PC-9 (cell line): ENCODE measurements at regions not wholly inside any gene's neighbourhood (a gene's known extent, or its start where the extent isn't known, plus 50 kb on each side); places are given as distances from the start of the nearest gene placed in this dataset.

Source experiments
- BruUV-seq: library from RNA; stranded (reverse); fragments of 400-500 nt; replicated peaks from 2 replicates; lab custom pipeline; 2021; lab: Mats Ljungman, UMichigan
- CTCF ChIA-PET: fragments of 300-600 bp; sonication (Branson Sonifier 250); formaldehyde crosslinking; loops from one replicate; lab custom pipeline; 2022; ENCODE audit warnings: antibody characterized with exemption; lab: Charles Lee
- POLR2A ChIA-PET: fragments of 300-600 bp; sonication (Branson Sonifier 250); formaldehyde crosslinking; loops from one replicate; lab custom pipeline; 2022; ENCODE audit warnings: antibody characterized with exemption; ENCODE audit not compliant: unreplicated experiment; lab: Charles Lee
- DNase-seq, 2 experiments: peaks; one replicate each; pipeline versions ENCODE4 v3.0.0 to v3.0.0-alpha.2; 2015 to 2022; ENCODE audit warnings: mixed read lengths in 1 of 2
- H2AFZ ChIP-seq: fragments of 200-600 bp; sonication (generic); 2 replicates; pipeline ENCODE4 v1.8.1; 2017; ENCODE audit warnings: antibody characterized with exemption
- H3F3A ChIP-seq: fragments of 200-600 bp; sonication (generic); 2 replicates; pipeline ENCODE4 v1.8.1; 2017; ENCODE audit warnings: antibody characterized with exemption, mild to moderate bottlenecking, low read depth; ENCODE audit not compliant: insufficient read depth
- H3K27ac ChIP-seq: fragments of 200-600 bp; sonication (generic); 2 replicates; pipeline ENCODE4 v1.6.1; 2016; ENCODE audit warnings: mixed run types
- H3K27me3 ChIP-seq: fragments of 200-600 bp; sonication (generic); 2 replicates; pipeline ENCODE4 v1.6.1; 2016; ENCODE audit warnings: low read depth, mixed run types; ENCODE audit not compliant: insufficient read depth
- H3K36me3 ChIP-seq: fragments of 200-600 bp; sonication (generic); 2 replicates; pipeline ENCODE4 v1.6.1; 2016; ENCODE audit warnings: low read depth, mixed run types
- H3K4me1 ChIP-seq: fragments of 200-600 bp; sonication (generic); replicated peaks from 2 replicates; pipeline ENCODE4 v1.6.1; 2016; ENCODE audit warnings: mixed run types; ENCODE audit not compliant: insufficient read depth
- H3K4me2 ChIP-seq: fragments of 200-600 bp; sonication (generic); 2 replicates; pipeline ENCODE4 v1.6.1; 2017; ENCODE audit warnings: mixed run types
- H3K4me3 ChIP-seq: fragments of 200-600 bp; sonication (generic); 2 replicates; pipeline ENCODE4 v1.6.1; 2016; ENCODE audit warnings: mixed run types
- H3K79me2 ChIP-seq: fragments of 200-600 bp; sonication (generic); 2 replicates; pipeline ENCODE4 v1.6.1; 2017; ENCODE audit warnings: low read depth, mixed run types
- H3K9me2 ChIP-seq: fragments of 200-600 bp; sonication (generic); 2 replicates; pipeline ENCODE4 v1.8.1; 2017; ENCODE audit warnings: mild to moderate bottlenecking; ENCODE audit not compliant: insufficient read depth
- H3K9me3 ChIP-seq: fragments of 200-600 bp; sonication (generic); 2 replicates; pipeline ENCODE4 v1.8.1; 2016; ENCODE audit warnings: low read depth; ENCODE audit not compliant: insufficient read depth
- H4K20me1 ChIP-seq: fragments of 200-600 bp; sonication (generic); 2 replicates; pipeline ENCODE4 v1.8.1; 2017; ENCODE audit not compliant: insufficient read depth
- EZH2 ChIP-seq: fragments of 200-600 bp; sonication (generic); IDR thresholded peaks from 2 replicates; pipeline ENCODE4 v1.8.0; 2017; ENCODE audit warnings: antibody characterized with exemption, low read depth
- intact Hi-C: fragments of 100-400 bp; cut with micrococcal nuclease; formaldehyde crosslinking; loops from one replicate; pipeline ENCODE4 v1.10.0; 2022; ENCODE audit not compliant: unreplicated experiment
- TF ChIP-seq, protein P1 (sequence below): fragments of 200-600 bp; sonication (generic); conservative IDR thresholded peaks from 2 replicates; pipeline ENCODE4 v1.6.1; 2017; ENCODE audit warnings: mixed run types, antibody characterized with exemption, mild to moderate bottlenecking, moderate library complexity

GRCh38 chr20:60091861-60092260, 133.6 kb downstream of the CDH26 start:
- Histone ChIP-seq H3F3A (no peaks in the 10 kb centered on the region), H3K9me3 (0 out of 2 replicates have a peak, but pooled peaks cover 5% of the 10 kb centered on the region), H3K4me3 (no peak overlapping the region), H4K20me1 (no peaks in the 10 kb centered on the region), H2AFZ (no peak overlapping the region), H3K36me3 (no peaks in the 10 kb centered on the region), H3K27me3 (peaks cover 89% of the 10 kb centered on the region), H3K9me2 (peaks cover 7% of the 10 kb centered on the region; the same call in 1 of the 2 replicates), H3K27ac (no peak overlapping the region), H3K79me2 (no peaks in the 10 kb centered on the region), H3K4me1 (no peaks in the 10 kb centered on the region), H3K4me2 (no peak overlapping the region)
- intact Hi-C loops: no loop called here
- DNase-seq: no peak
- ChIA-PET CTCF (no interaction called here), POLR2A (no interaction called here)
- no TSS peak for BruUV-seq
- TF ChIP-seq EZH2: no peak
- TF ChIP-seq, protein P1, sequence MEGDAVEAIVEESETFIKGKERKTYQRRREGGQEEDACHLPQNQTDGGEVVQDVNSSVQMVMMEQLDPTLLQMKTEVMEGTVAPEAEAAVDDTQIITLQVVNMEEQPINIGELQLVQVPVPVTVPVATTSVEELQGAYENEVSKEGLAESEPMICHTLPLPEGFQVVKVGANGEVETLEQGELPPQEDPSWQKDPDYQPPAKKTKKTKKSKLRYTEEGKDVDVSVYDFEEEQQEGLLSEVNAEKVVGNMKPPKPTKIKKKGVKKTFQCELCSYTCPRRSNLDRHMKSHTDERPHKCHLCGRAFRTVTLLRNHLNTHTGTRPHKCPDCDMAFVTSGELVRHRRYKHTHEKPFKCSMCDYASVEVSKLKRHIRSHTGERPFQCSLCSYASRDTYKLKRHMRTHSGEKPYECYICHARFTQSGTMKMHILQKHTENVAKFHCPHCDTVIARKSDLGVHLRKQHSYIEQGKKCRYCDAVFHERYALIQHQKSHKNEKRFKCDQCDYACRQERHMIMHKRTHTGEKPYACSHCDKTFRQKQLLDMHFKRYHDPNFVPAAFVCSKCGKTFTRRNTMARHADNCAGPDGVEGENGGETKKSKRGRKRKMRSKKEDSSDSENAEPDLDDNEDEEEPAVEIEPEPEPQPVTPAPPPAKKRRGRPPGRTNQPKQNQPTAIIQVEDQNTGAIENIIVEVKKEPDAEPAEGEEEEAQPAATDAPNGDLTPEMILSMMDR: no peak

DNA sequence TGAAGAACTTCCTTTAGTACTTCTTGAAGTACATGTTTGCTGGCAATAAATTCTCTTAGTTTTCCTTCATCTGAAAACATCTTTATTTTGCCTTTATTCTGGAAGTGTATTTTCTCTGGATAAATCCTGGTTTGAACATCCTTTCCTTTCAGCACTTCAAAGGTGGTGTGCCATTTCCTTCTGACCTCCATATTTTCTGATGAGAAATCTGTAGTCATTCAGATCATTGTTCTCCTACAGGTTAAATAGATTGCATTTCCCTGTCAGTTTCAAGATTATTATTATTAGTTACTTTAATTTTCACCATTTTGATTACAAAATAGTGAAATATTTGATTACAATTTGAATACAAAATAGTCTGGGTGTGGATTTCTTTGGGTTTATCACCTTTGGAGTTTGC, 134.5 kb downstream of the CDH26 start:
- Histone ChIP-seq H3K27me3 (peaks cover 93% of the 10 kb centered on the region), H3K4me2 (no peak overlapping the region), H3K4me1 (no peaks in the 10 kb centered on the region), H3K4me3 (no peak overlapping the region), H3K9me2 (peaks cover 7% of the 10 kb centered on the region; the same call in 1 of the 2 replicates), H3K79me2 (no peaks in the 10 kb centered on the region), H2AFZ (no peak overlapping the region), H3F3A (no peaks in the 10 kb centered on the region), H4K20me1 (no peaks in the 10 kb centered on the region), H3K27ac (no peak overlapping the region), H3K36me3 (no peaks in the 10 kb centered on the region), H3K9me3 (0 out of 2 replicates have a peak, but pooled peaks cover 5% of the 10 kb centered on the region)
- ChIA-PET POLR2A (no interaction called here), CTCF (no interaction called here)
- intact Hi-C loops: no loop called here
- BruUV-seq: no TSS peak
- no peak for TF ChIP-seq EZH2
- TF ChIP-seq, protein P1: no peak
- no peak for DNase-seq

GRCh38 chr20:60095456-60095855, 137.2 kb downstream of the CDH26 start:
- Histone ChIP-seq H3K27ac (no peak overlapping the region), H3K36me3 (no peaks in the 10 kb centered on the region), H3K4me1 (no peaks in the 10 kb centered on the region), H3F3A (no peaks in the 10 kb centered on the region), H3K27me3 (peaks cover 90% of the 10 kb centered on the region), H3K9me3 (peaks cover 5% of the 10 kb centered on the region; the same call in 1 of the 2 replicates), H3K79me2 (no peaks in the 10 kb centered on the region), H3K4me3 (no peak overlapping the region), H3K9me2 (peaks cover 7% of the 10 kb centered on the region; the same call in 1 of the 2 replicates), H3K4me2 (no peak overlapping the region), H2AFZ (no peak overlapping the region), H4K20me1 (no peaks in the 10 kb centered on the region)
- DNase-seq: no peak
- intact Hi-C loops: no loop called here
- ChIA-PET CTCF (no interaction called here), POLR2A (no interaction called here)
- TF ChIP-seq, protein P1: no peak
- TF ChIP-seq EZH2: no peak
- BruUV-seq: no TSS peak
